ENCODE measurements at regions not wholly inside any gene's neighbourhood (a gene's known extent, or its start where the extent isn't known, plus 50 kb on each side); places are given as distances from the start of the nearest gene placed in this dataset.

GRCh38 chr2:18501729-18502128 lies 58.7 kb downstream of the RDH14 start:
- no peak for TF ChIP-seq CTCF (IDR thresholded peaks at IDR 0.05)
- TF ChIP-seq POLR2A (IDR thresholded peaks at IDR 0.05) = no peak
